NT2/D1 (cell line): ENCODE measurements at regions not wholly inside any gene's neighbourhood (a gene's known extent, or its start where the extent isn't known, plus 50 kb on each side); places are given as distances from the start of the nearest gene placed in this dataset.

Source experiments
- SUZ12 ChIP-seq: IDR thresholded peaks from 2 replicates; pipeline ENCODE4 v1.6.1; 2011; ENCODE audit not compliant: insufficient read length, insufficient read depth; ENCODE audit errors: extremely low read depth
- YY1 ChIP-seq: IDR thresholded peaks from 2 replicates; pipeline ENCODE4 v1.6.1; 2011; ENCODE audit not compliant: insufficient read length, insufficient read depth
- ZNF274 ChIP-seq: IDR thresholded peaks from 2 replicates; pipeline ENCODE4 v1.6.1; 2011; ENCODE audit warnings: mild to moderate bottlenecking, low read depth, low read length

- no peak for TF ChIP-seq SUZ12
- TF ChIP-seq YY1, result no peak
- TF ChIP-seq ZNF274, result no peak
Measured at GRCh38 chr3:5057272-5057671, 64.8 kb upstream of the ARL8B start.
